ENCODE measurements at regions not wholly inside any gene's neighbourhood (a gene's known extent, or its start where the extent isn't known, plus 50 kb on each side); places are given as distances from the start of the nearest gene placed in this dataset.

- TF ChIP-seq, protein P1, sequence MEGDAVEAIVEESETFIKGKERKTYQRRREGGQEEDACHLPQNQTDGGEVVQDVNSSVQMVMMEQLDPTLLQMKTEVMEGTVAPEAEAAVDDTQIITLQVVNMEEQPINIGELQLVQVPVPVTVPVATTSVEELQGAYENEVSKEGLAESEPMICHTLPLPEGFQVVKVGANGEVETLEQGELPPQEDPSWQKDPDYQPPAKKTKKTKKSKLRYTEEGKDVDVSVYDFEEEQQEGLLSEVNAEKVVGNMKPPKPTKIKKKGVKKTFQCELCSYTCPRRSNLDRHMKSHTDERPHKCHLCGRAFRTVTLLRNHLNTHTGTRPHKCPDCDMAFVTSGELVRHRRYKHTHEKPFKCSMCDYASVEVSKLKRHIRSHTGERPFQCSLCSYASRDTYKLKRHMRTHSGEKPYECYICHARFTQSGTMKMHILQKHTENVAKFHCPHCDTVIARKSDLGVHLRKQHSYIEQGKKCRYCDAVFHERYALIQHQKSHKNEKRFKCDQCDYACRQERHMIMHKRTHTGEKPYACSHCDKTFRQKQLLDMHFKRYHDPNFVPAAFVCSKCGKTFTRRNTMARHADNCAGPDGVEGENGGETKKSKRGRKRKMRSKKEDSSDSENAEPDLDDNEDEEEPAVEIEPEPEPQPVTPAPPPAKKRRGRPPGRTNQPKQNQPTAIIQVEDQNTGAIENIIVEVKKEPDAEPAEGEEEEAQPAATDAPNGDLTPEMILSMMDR (IDR thresholded peaks at IDR 0.05; ENCODE audit: low read depth, low read length, poor library complexity, severe bottlenecking), result no peak
- TF ChIP-seq EZH2phosphoT487 (IDR thresholded peaks at IDR 0.05; ENCODE audit: borderline replicate concordance, low read length), result no peak
Measured at GRCh38 chr12:124450376-124450750, 117.0 kb downstream of the NCOR2 start.
